GM23248 (cell line): ENCODE measurements at regions not wholly inside any gene's neighbourhood (a gene's known extent, or its start where the extent isn't known, plus 50 kb on each side); places are given as distances from the start of the nearest gene placed in this dataset.

Source experiments
- EZH2 ChIP-seq: fragments of 200-600 bp; sonication (generic); IDR thresholded peaks from 2 replicates; pipeline ENCODE4 v1.6.1; 2018; ENCODE audit warnings: antibody characterized with exemption, mild to moderate bottlenecking; ENCODE audit not compliant: insufficient read depth, poor library complexity, severe bottlenecking
- EZH2phosphoT487 ChIP-seq: fragments of 200-600 bp; sonication (generic); IDR thresholded peaks from 2 replicates; pipeline ENCODE4 v1.6.1; 2018; ENCODE audit warnings: antibody characterized with exemption, moderate library complexity, mild to moderate bottlenecking, low read depth; ENCODE audit not compliant: insufficient read depth

DNA sequence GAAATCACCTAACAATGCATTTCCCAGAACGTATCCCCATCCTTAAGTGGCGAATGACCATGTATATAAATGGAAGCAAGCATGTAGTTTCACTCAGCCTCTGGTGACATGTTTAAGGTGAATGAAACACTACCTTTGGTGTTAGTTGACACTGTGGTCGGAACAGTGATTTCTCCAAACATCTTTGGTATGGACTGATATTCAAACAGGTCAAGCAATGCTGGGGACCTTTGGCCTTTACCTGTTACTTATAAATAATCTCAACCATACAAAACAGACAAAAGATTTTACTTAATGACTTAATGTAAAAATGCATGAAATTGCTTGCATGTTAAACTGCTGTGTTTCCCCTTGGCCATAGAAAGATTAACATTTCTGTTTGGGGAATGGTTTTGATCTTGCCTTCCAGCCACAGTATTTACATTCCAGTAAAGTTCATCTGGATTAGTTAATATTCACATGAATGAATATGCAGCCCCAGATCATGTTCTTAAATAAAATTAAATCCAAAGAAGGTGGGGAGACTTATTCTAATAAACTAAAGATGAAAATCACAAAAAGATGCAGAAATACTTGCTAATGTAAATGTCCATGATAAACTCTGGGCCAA, 74.4 kb upstream of the HES1 start:
- no peak for TF ChIP-seq EZH2
- no peak for TF ChIP-seq EZH2phosphoT487
